ENCODE measurements at regions not wholly inside any gene's neighbourhood (a gene's known extent, or its start where the extent isn't known, plus 50 kb on each side); places are given as distances from the start of the nearest gene placed in this dataset.

GRCh38 chr13:87837946-87838345 is 166.8 kb downstream of the SLITRK5 start:
- no peaks in the 10 kb centered on the region for H3K9me3 ChIP-seq (ENCODE audit: insufficient read depth, low read length)
- TF ChIP-seq EZH2phosphoT487 (conservative IDR thresholded peaks at IDR 0.05; ENCODE audit: low read length) (no peak), CTCF (IDR thresholded peaks at IDR 0.05; ENCODE audit: insufficient read depth, low read length, poor library complexity, severe bottlenecking) (no peak)
- H3K4me2 ChIP-seq (ENCODE audit: low read depth, low read length, poor library complexity, severe bottlenecking): no peak overlapping the region

GRCh38 chr13:87851410-87851809 is 180.2 kb downstream of the SLITRK5 start:
- H3K4me2 ChIP-seq (ENCODE audit: low read depth, low read length, poor library complexity, severe bottlenecking): no peak overlapping the region
- no peaks in the 10 kb centered on the region for H3K27me3 ChIP-seq (ENCODE audit: low read length)
- H4K20me1 ChIP-seq (ENCODE audit: low read depth, low read length): no peaks in the 10 kb centered on the region
- H3K27ac ChIP-seq (ENCODE audit: low read depth, low read length): no peak overlapping the region
- no peak overlapping the region for H3K4me3 ChIP-seq (ENCODE audit: insufficient read depth, low read length, poor library complexity, severe bottlenecking)
- H3F3A ChIP-seq (ENCODE audit: insufficient read depth): no peaks in the 10 kb centered on the region
- no peaks in the 10 kb centered on the region for H3K79me2 ChIP-seq (ENCODE audit: insufficient read depth, low read length)
- no peaks in the 10 kb centered on the region for H3K9me2 ChIP-seq (replicated peaks; ENCODE audit: insufficient read depth, low read length)
- no peak for TF ChIP-seq EZH2phosphoT487 (conservative IDR thresholded peaks at IDR 0.05; ENCODE audit: low read length)
- TF ChIP-seq CTCF (IDR thresholded peaks at IDR 0.05; ENCODE audit: insufficient read depth, low read length, poor library complexity, severe bottlenecking): no peak
- no peak overlapping the region for H2AFZ ChIP-seq (ENCODE audit: low read depth, low read length, severe bottlenecking)
- no peaks in the 10 kb centered on the region for H3K36me3 ChIP-seq (ENCODE audit: low read length)
- H3K9ac ChIP-seq (ENCODE audit: low read length): no peak overlapping the region
- no peaks in the 10 kb centered on the region for H3K9me3 ChIP-seq (ENCODE audit: insufficient read depth, low read length)

More at GRCh38 chr13:87837946-87838345, 166.8 kb downstream of the SLITRK5 start:
- H2AFZ ChIP-seq (ENCODE audit: low read depth, low read length, severe bottlenecking): no peak overlapping the region
- H3K4me3 ChIP-seq (ENCODE audit: insufficient read depth, low read length, poor library complexity, severe bottlenecking): no peak overlapping the region
- no peaks in the 10 kb centered on the region for H4K20me1 ChIP-seq (ENCODE audit: low read depth, low read length)
- H3K79me2 ChIP-seq (ENCODE audit: insufficient read depth, low read length): no peaks in the 10 kb centered on the region
- no peak overlapping the region for H3K9ac ChIP-seq (ENCODE audit: low read length)
- H3K27me3 ChIP-seq (ENCODE audit: low read length): no peaks in the 10 kb centered on the region
- H3K9me2 ChIP-seq (replicated peaks; ENCODE audit: insufficient read depth, low read length): no peaks in the 10 kb centered on the region
- H3K27ac ChIP-seq (ENCODE audit: low read depth, low read length): no peak overlapping the region
- H3K36me3 ChIP-seq (ENCODE audit: low read length): no peaks in the 10 kb centered on the region
- no peaks in the 10 kb centered on the region for H3F3A ChIP-seq (ENCODE audit: insufficient read depth)

GRCh38 chr13:87855553-87855952 is 184.4 kb downstream of the SLITRK5 start:
- TF ChIP-seq CTCF (IDR thresholded peaks at IDR 0.05; ENCODE audit: insufficient read depth, low read length, poor library complexity, severe bottlenecking) (no peak), EZH2phosphoT487 (conservative IDR thresholded peaks at IDR 0.05; ENCODE audit: low read length) (no peak)
- H3K9me3 ChIP-seq (ENCODE audit: insufficient read depth, low read length): no peaks in the 10 kb centered on the region
- no peaks in the 10 kb centered on the region for H3K27me3 ChIP-seq (ENCODE audit: low read length)
- no peak overlapping the region for H3K4me2 ChIP-seq (ENCODE audit: low read depth, low read length, poor library complexity, severe bottlenecking)
- H3K36me3 ChIP-seq (ENCODE audit: low read length): no peaks in the 10 kb centered on the region
- no peak overlapping the region for H3K4me3 ChIP-seq (ENCODE audit: insufficient read depth, low read length, poor library complexity, severe bottlenecking)
- no peaks in the 10 kb centered on the region for H4K20me1 ChIP-seq (ENCODE audit: low read depth, low read length)
- no peak overlapping the region for H2AFZ ChIP-seq (ENCODE audit: low read depth, low read length, severe bottlenecking)
- no peaks in the 10 kb centered on the region for H3F3A ChIP-seq (ENCODE audit: insufficient read depth)
- H3K9me2 ChIP-seq (replicated peaks; ENCODE audit: insufficient read depth, low read length): no peaks in the 10 kb centered on the region
- no peaks in the 10 kb centered on the region for H3K79me2 ChIP-seq (ENCODE audit: insufficient read depth, low read length)
- H3K27ac ChIP-seq (ENCODE audit: low read depth, low read length): no peak overlapping the region
- no peak overlapping the region for H3K9ac ChIP-seq (ENCODE audit: low read length)
